Heart left ventricle (tissue), 16 donors: ENCODE measurements at regions not wholly inside any gene's neighbourhood (a gene's known extent, or its start where the extent isn't known, plus 50 kb on each side); places are given as distances from the start of the nearest gene placed in this dataset.
A peak's percentile ranks its signal among the peaks of the same experiment; 100 is the strongest.
"Not testable (repeated sequence)": the region's sequence is repeated elsewhere in the genome, so short reads cannot be mapped to it uniquely, and the experiment has no call there.

Experiments used
- ATAC-seq, 4 donors: fragments of 200-7000 bp; cut with Tn5 transposase; one replicate each; pipeline ENCODE4 v1.9.1; 2020 to 2022; ENCODE audit warnings: moderate library complexity in 4 of 4, mild to moderate bottlenecking in 3 of 4, moderate number of reproducible peaks in 1 of 4
- DNase-seq, 5 donors: peaks; one replicate each; pipeline ENCODE4 v3.0.0-alpha.2; 2020
- H3K27ac ChIP-seq, 12 donors: fragments of 200-600 bp; sonication (generic) in 4 of 12; one replicate each; pipeline versions ENCODE4 v1.5.0 to v1.8.0; 2016 to 2022; ENCODE audit warnings: mild to moderate bottlenecking in 2 of 12
- H3K27me3 ChIP-seq, 9 donors: fragments of 200-600 bp; sonication (generic) in 2 of 9; one replicate each; pipeline versions ENCODE4 v1.5.1 to v1.8.0; 2016 to 2022; ENCODE audit warnings: mild to moderate bottlenecking in 3 of 9
- H3K36me3 ChIP-seq, 9 donors: fragments of 200-600 bp; sonication (generic) in 2 of 9; one replicate each; pipeline versions ENCODE4 v1.5.0 to v1.8.0; 2018 to 2022; ENCODE audit warnings: mild to moderate bottlenecking in 2 of 9
- H3K4me1 ChIP-seq, 12 donors: fragments of 200-600 bp; sonication (generic) in 4 of 12; one replicate each; pipeline versions ENCODE4 v1.5.0 to v1.8.0; 2016 to 2022; ENCODE audit warnings: mild to moderate bottlenecking in 3 of 12
- H3K4me3 ChIP-seq, 12 donors: fragments of 200-600 bp; sonication (generic) in 4 of 12; one replicate each; pipeline versions ENCODE4 v1.5.0 to v1.8.0; 2017 to 2022; ENCODE audit warnings: mild to moderate bottlenecking in 9 of 12, moderate library complexity in 4 of 12
- H3K9me3 ChIP-seq, 12 donors: fragments of 200-600 bp; sonication (generic) in 4 of 12; one replicate each; pipeline versions ENCODE4 v1.5.0 to v1.8.0; 2016 to 2022; ENCODE audit warnings: mild to moderate bottlenecking in 1 of 12
- POLR2A ChIP-seq, 2 donors: fragments of 450-650 bp; IDR thresholded peaks; one replicate each; pipeline ENCODE4 v1.6.1; 2017; ENCODE audit warnings: antibody characterized with exemption in 2 of 2, mild to moderate bottlenecking in 2 of 2, moderate library complexity in 2 of 2
- WGBS, 4 donors: extraction: QIAGEN DNeasy Blood & Tissue Kit in 2 of 4; methylation state at CpG; one replicate each; pipeline versions ENCODE4 v1.1.5 to v1.1.7; 2013 to 2018; 5-methylcytosine and 5-hydroxymethylcytosine counted together
- intact Hi-C, 10 donors: fragments of 100-400 bp; cut with DNase I; formaldehyde crosslinking; loops; one replicate each; pipeline versions ENCODE4 v1.11.1 to v1.14.2; 2022
- TF ChIP-seq, protein P1 (sequence below), 12 donors: fragments of 200-600 bp; sonication (generic) in 4 of 12; IDR thresholded peaks; one replicate each; pipeline versions ENCODE4 v1.5.0 to v1.8.0; 2018 to 2022; ENCODE audit warnings: antibody characterized with exemption in 12 of 12, mild to moderate bottlenecking in 5 of 12
- donor health status: ischemic (EF 13 %, LVEDD 7.1; RV severe dilation, severe dysfunction).
- donor health status: healthy with polysubstance abuse.
- donor health status: DM: no; HTN: yes; CAD: no.
- donor health status: DM: no; HTN: no; CAD: no.
- donor health status: ischemic (EF 25% LVEDD 6.9; RV normal size, moderate dysfunction).
- donor health status: ischemic (EF 25% LVEDD 5.7; RV mildly dilated, moderate dysfunction).
- donor health status: healthy.
- donor health status: DM: yes; HTN: yes; CAD: no.
- donor health status: ischemic (EF 35%, LVEDD 5.7; RV mildly dilated, moderate dysfunction).
- donor health status: nonischemic (EF 11% LVEDD 7.7; RV severe dilation, severe dysfunction).
- donor health status: DM: yes; HTN: yes; CAD: no.
- donor health status: PGD.
- donor health status: ischemic (EF 29% LVEDD 5.4; RV normal size, mild dysfunction).
- donor health status: nonischemic (EF 23%, LVEDD 6.1; RV moderate dilation, normal function).

DNA sequence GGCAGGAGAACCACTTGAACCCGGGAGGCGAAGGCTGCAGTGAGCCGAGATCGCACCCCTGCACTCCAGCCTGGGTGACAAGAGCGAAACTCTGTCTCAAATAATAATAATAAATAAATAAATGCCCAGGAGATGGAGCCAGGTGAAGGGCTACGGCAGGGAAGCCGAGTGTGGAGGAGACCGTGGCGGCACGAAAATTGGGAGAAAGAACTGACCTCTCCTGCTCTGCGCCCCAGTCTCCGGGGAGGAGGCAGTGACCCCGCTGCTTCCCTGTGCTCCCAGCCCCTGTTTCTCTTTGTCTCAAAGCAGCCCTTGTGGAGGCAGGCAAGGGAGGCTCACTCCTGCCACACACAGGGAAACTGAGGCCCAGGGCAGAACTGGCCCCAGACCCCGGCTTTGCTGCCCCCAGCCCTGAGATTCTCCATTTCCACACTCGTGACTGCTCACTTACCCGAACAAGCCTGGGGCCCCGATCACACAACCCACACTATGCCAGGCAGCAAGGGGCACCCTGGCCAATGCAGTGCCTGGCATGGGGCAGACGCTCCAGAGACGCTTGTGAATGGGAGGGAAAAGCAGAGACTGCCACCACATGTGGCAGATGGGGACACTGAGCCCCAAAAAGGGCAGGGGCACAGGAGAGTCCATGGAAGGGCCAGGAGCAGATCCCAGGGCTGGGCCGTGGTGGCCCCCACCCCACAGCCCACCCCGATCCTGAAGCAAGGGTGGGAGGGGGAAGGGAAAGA is 80.4 kb upstream of the PRR5 start:
- ATAC-seq (no peak), DNase-seq (peak in 1 of 5 donors; percentile 36)
- TF ChIP-seq, protein P1, sequence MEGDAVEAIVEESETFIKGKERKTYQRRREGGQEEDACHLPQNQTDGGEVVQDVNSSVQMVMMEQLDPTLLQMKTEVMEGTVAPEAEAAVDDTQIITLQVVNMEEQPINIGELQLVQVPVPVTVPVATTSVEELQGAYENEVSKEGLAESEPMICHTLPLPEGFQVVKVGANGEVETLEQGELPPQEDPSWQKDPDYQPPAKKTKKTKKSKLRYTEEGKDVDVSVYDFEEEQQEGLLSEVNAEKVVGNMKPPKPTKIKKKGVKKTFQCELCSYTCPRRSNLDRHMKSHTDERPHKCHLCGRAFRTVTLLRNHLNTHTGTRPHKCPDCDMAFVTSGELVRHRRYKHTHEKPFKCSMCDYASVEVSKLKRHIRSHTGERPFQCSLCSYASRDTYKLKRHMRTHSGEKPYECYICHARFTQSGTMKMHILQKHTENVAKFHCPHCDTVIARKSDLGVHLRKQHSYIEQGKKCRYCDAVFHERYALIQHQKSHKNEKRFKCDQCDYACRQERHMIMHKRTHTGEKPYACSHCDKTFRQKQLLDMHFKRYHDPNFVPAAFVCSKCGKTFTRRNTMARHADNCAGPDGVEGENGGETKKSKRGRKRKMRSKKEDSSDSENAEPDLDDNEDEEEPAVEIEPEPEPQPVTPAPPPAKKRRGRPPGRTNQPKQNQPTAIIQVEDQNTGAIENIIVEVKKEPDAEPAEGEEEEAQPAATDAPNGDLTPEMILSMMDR (IDR thresholded peaks at IDR 0.05), result no peak
- TF ChIP-seq POLR2A (IDR thresholded peaks at IDR 0.05), result no peak
- Histone ChIP-seq H3K27me3 (peaks cover 0 to 19% (median 2%) of the 10 kb centered on the region in 9 donors), H3K36me3 (no peaks in the 10 kb centered on the region), H3K9me3 (no peaks in the 10 kb centered on the region), H3K4me1 (peaks cover 0 to 21% (median 6%) of the 10 kb centered on the region in 12 donors), H3K27ac (no peak overlapping the region), H3K4me3 (no peak overlapping the region)
- WGBS, 4 donors, result 84 to 89% (median 87%) methylated on average over 18 to 21 of the region's 21 CpGs
- intact Hi-C loops, result loop anchor here in 7 of 10 donors (5.0 to 10.0 kb wide), 8 partner anchors 124 to 1237 kb away; partner anchors contain the start of gene RTL6 (in 1 of the 7)

DNA sequence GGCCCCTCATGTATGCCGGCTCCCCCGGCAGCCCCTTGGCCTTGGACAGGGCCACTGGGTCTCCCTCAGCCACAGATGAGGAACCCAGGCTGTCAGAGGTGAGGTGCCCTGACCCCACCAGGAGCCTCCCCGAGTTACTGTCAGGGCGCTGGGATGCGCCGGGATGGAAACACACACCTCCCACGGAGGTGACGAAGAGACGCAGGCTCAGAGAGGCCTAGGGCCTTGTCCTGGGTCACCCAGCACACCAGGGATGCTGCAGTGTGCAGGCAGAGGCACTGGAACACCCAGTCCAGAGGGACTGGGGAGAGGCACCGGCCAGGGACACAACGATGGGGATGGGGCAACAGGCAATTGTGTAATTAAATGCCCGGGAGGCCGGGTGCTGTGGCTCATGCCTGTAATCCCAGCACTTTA is 81.2 kb upstream of the PRR5 start:
- H3K9me3 ChIP-seq, result no peaks in the 10 kb centered on the region
- peaks cover 0 to 23% (median 4%) of the 10 kb centered on the region in 12 donors for H3K4me1 ChIP-seq
- 60 to 75% (median 66%) methylated on average over 6 to 13 of the region's 13 CpGs for WGBS, 4 donors
- intact Hi-C loops, result loop anchor here in 7 of 10 donors (5.0 to 10.0 kb wide), 8 partner anchors 124 to 1236 kb away; partner anchors contain the start of gene RTL6 (in 1 of the 7)
- peaks cover 0 to 14% (median 2%) of the 10 kb centered on the region in 9 donors for H3K27me3 ChIP-seq
- DNase-seq (peak in 1 of 5 donors; percentile 40), ATAC-seq (no peak)
- no peaks in the 10 kb centered on the region for H3K36me3 ChIP-seq
- TF ChIP-seq, protein P1 (IDR thresholded peaks at IDR 0.05), result no peak
- TF ChIP-seq POLR2A (IDR thresholded peaks at IDR 0.05), result no peak
- peak overlapping the region in 5 of 12 donors; percentile 38 to 61 (median 44) for H3K27ac ChIP-seq
- H3K4me3 ChIP-seq, result no peak overlapping the region

DNA sequence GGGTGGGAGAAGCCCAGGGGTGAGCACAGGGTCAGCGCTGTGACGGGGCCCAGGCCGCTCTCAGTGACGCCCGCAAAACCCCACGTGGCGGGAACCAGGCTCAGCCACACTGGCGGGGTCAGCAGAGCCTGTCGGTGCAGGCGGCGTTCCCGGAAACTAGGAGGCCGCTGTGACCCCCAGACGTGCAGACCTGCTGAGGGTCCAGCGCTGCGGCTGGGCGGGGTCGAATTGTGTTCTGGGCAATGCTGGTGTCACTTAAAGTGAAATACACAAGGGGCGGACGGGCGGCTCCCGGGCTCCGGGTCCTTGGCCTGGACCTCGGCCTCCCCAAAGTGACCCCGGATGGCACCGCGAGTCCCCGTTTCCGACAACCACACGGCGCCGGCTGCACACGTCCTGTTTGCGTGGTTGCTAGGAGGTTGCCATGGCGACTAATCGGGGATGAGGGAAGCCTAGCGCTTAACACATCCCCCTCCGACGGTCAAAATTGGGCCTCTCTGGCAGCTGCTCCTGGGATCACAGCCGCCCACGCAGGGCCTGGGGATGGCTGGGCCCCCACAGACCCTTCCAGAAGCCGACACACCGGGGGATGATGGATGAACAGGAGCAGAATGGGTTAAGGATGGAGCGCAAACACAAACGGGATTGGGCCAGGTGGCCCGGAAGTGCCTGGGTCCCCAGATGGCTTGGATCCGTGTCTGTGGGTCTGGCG is 81.7 kb upstream of the PRR5 start:
- WGBS, 4 donors, result 19 to 26% (median 23%) methylated on average over 44 to 48 of the region's 48 CpGs
- Histone ChIP-seq H3K9me3 (peaks cover 0 to 4% (median 0%) of the 10 kb centered on the region in 12 donors), H3K36me3 (no peaks in the 10 kb centered on the region), H3K27me3 (peaks cover 0 to 14% (median 2%) of the 10 kb centered on the region in 9 donors), H3K4me3 (peak overlapping the region in 4 of 12 donors; percentile 8 to 35 (median 16)), H3K4me1 (peaks cover 0 to 22% (median 4%) of the 10 kb centered on the region in 12 donors), H3K27ac (peak overlapping the region in 5 of 12 donors; percentile 38 to 61 (median 44))
- peak; percentile 48 to 80 (median 56) for ATAC-seq
- intact Hi-C loops, result loop anchor here in 7 of 10 donors (5.0 to 10.0 kb wide), 8 partner anchors 123 to 1235 kb away; partner anchors contain the start of gene RTL6 (in 1 of the 7)
- no peak for TF ChIP-seq POLR2A (IDR thresholded peaks at IDR 0.05)
- TF ChIP-seq, protein P1 (IDR thresholded peaks at IDR 0.05), result no peak
- DNase-seq, result peak; percentile 78 to 88 (median 81)

DNA sequence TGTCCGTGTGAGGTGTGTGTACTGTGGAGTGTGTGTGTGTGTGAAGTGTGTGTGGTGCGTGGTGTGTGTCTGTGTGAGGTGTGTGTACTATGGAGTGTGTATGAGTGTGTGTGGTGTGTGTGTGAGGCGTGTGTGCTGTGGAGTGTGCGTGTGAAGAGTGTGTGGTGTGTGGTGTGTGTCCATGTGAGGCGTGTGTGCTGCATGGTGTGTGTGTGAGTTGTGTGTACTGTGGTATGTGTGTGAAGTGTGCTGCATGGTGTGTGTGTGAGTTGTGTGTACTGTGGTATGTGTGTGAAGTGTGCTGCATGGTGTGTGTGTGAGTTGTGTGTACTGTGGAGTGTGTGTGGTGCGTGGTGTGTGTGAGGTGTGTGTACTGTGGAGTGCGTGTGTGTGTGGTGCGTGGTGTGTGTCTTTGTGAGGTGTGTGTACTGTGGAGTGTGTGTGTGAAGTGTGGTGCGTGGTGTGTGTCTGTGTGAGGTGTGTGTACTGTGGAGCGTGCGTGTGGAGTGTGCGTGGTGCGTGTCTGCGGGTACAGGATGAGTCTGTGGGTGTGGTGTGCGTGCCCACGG is 82.4 kb upstream of the PRR5 start:
- Histone ChIP-seq H3K4me1 (peaks cover 0 to 22% (median 4%) of the 10 kb centered on the region in 12 donors), H3K27me3 (peaks cover 0 to 14% (median 2%) of the 10 kb centered on the region in 9 donors), H3K27ac (peak overlapping the region in 1 of 12 donors; percentile 22), H3K4me3 (peak overlapping the region in 2 of 12 donors; percentile 15 to 35)
- intact Hi-C loops, result loop anchor here in 7 of 10 donors (5.0 to 10.0 kb wide), 8 partner anchors 122 to 1235 kb away; partner anchors contain the start of gene RTL6 (in 1 of the 7)
- not testable (repeated sequence) for DNase-seq, H3K9me3 ChIP-seq, ATAC-seq, H3K36me3 ChIP-seq
- 67 to 73% (median 71%) methylated on average over 16 of the region's 16 CpGs for WGBS, 4 donors

DNA sequence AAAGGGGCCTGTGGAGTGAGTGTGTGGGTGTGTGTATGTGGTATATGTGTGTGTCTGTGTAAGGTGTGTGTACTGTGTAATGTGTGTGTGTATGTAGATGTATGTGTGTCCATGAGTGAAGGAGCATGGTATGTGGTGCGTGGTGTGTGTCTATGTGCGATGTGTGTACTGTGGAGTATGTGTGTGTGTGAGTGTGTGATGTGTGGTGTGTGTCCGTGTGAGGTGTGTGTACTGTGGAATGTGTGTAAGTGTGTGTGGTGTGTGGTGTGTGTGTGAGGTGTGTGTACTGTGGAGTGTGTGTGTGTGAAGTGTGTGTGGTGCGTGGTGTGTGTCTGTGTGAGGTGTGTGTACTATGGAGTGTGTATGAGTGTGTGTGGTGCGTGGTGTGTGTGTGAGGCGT is 83.1 kb upstream of the PRR5 start:
- DNase-seq, H3K27ac ChIP-seq, H3K36me3 ChIP-seq, ATAC-seq, intact Hi-C loops, H3K4me3 ChIP-seq: not testable (repeated sequence)
- H3K27me3 ChIP-seq, result peaks cover 0 to 14% (median 2%) of the 10 kb centered on the region in 9 donors
- peaks cover 0 to 17% (median 9%) of the 10 kb centered on the region in 12 donors for H3K9me3 ChIP-seq
- peaks cover 0 to 22% (median 4%) of the 10 kb centered on the region in 12 donors for H3K4me1 ChIP-seq
- 85 to 95% (median 88%) methylated on average over 6 of the region's 6 CpGs for WGBS, 4 donors
